HG03066 (cell line): ENCODE measurements at regions not wholly inside any gene's neighbourhood (a gene's known extent, or its start where the extent isn't known, plus 50 kb on each side); places are given as distances from the start of the nearest gene placed in this dataset.
"Not testable (repeated sequence)": the region's sequence is repeated elsewhere in the genome, so short reads cannot be mapped to it uniquely, and the experiment has no call there.

Experiments
- ATAC-seq: cut with Tn5 transposase; IDR thresholded peaks from one replicate; pipeline ENCODE4 v1.9.1; 2021; ENCODE audit warnings: low read depth; ENCODE audit not compliant: unreplicated experiment

GRCh38 chr18:77369644-77370043, 120.0 kb downstream of the GALR1 start:
- ATAC-seq, result no peak

GRCh38 chr18:77373730-77374445, 124.2 kb downstream of the GALR1 start:
- ATAC-seq, result no peak

- no peak for ATAC-seq
These were observed 124.8 kb downstream of the GALR1 start for GRCh38 chr18:77374446-77374805.

GRCh38 chr18:77376043-77376732, 126.5 kb downstream of the GALR1 start:
- ATAC-seq, result no peak

DNA sequence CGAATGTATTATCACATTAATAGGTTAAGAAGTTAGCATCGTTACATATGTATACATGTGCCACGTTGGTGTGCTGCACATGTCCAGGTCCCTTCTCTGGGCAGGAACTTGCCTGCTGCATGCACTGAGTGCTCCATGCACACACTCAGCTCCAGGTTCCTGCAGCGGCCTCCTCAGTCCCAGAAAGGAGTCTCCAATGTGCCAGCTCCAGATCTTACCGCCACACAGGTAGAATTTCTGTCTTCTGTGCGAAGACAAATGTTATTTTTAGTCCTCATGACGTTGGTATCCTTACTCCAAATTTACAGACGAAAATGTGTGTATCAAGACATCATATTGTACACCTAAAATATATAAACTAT, 127.1 kb downstream of the GALR1 start:
- no peak for ATAC-seq

GRCh38 chr18:77377813-77378212, 128.2 kb downstream of the GALR1 start:
- no peak for ATAC-seq

GRCh38 chr18:77379976-77380509, 130.4 kb downstream of the GALR1 start:
- no peak for ATAC-seq

DNA sequence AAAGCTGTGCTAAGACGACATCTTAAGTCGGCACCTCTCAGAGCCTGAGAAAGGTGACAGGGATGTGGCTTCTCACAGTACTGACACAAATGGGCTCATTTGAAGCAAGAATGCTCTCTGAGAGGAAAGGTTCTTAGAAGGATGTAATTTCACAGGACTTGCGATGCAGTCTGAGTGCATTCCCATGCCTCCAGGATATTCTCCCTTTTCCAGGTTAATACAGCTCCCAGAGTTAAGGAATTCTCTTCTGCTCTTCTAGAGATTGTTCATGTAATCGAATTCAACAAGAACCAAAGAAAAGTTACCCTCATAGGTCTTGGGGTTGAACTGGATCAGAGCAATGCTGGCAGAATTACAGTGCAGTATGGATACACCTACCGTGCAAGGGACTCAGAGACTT, 131.0 kb downstream of the GALR1 start:
- no peak for ATAC-seq

GRCh38 chr18:77392321-77392720, 142.7 kb downstream of the GALR1 start:
- no peak for ATAC-seq

- no peak for ATAC-seq
These were observed 143.9 kb downstream of the GALR1 start for GRCh38 chr18:77393519-77393918.

- ATAC-seq, result no peak
These were observed 146.3 kb downstream of the GALR1 start for GRCh38 chr18:77395953-77396352.

- no peak for ATAC-seq
These were observed 147.4 kb downstream of the GALR1 start for GRCh38 chr18:77397056-77397455.

DNA sequence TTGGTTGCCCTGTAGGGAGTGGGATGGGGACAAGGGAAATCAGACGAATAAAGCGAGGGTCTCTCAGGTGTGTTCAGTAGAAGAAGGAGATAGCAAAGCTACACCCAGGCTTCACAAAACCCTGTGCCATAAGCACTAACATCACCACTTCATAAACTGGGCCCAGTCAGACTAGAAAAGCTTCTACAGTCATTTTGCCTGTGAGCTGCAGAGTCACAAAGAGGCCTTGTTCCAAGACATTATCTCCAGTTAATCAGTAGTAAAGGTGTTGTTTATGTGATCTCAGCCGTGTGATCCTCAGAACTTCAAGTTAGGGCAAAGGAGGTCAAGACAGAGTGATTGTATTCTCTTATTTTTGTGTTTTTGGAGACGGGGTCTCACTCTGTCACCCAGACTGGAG, 148.0 kb downstream of the GALR1 start:
- no peak for ATAC-seq

DNA sequence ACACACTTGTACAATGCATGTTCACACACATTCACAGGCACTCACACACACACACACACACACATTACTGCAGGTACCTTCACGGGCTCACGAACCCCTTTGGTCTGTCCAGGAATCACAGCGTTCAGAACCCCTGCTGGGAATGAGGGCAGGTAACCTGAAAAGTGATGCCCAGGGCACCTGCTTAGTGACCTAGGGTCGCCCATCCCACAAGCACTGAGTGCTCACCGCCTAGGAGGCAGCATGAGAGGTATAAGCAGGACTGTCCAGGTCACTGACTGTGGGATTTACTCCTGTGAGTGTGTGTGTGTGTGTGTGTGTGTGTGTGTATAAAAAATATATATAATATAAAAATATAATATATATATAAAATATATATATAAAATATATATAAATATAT, 150.9 kb downstream of the GALR1 start:
- ATAC-seq, result no peak

- no peak for ATAC-seq
These were observed 151.5 kb downstream of the GALR1 start for GRCh38 chr18:77401173-77401572.

DNA sequence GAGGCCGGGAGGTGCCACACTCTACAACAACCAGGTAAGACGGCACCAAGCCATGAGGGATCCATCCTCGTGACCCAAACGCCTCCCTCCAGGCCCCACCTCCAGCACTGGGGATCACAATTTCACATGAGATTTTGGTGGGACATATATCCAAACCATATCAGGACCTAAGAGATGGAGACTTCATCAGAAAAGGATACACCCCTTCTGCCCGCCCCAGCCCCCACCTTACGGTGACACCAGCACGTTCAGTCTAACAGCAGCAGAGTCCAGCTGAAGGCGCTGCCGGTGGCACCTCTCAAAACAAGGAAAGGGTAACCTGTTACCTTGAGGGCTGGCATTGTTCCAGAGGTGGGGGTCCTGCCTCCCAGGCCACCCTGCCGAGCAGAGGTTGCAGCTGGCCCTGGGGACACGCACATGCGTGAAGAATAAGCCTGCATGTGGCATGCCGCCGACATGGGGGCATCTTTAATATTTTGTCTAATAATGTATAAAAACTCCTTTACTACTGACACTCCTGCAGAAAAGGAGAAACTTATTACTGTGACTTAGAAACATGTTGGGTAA, 154.4 kb downstream of the GALR1 start:
- ATAC-seq, result no peak

GRCh38 chr18:77405096-77405495, 155.4 kb downstream of the GALR1 start:
- no peak for ATAC-seq

- ATAC-seq, result no peak
These were observed 158.1 kb downstream of the GALR1 start for GRCh38 chr18:77407733-77408132.

GRCh38 chr18:77421546-77421945, 171.9 kb downstream of the GALR1 start:
- ATAC-seq, result not testable (repeated sequence)

GRCh38 chr18:77422974-77423867, 173.6 kb downstream of the GALR1 start:
- no peak for ATAC-seq

GRCh38 chr18:77433076-77433475, 183.4 kb downstream of the GALR1 start:
- ATAC-seq, result no peak
